IPS-18c (cell line): ENCODE measurements at regions not wholly inside any gene's neighbourhood (a gene's known extent, or its start where the extent isn't known, plus 50 kb on each side); places are given as distances from the start of the nearest gene placed in this dataset.

Source experiments
- H3K4me3 ChIP-seq: 2 replicates; pipeline ENCODE4 v1.7.0; 2013; ENCODE audit warnings: low read depth, mild to moderate bottlenecking, low read length, moderate library complexity; ENCODE audit not compliant: insufficient read depth
- H3K9me3 ChIP-seq: one replicate; pipeline ENCODE4 v1.6.1; 2013; ENCODE audit warnings: mild to moderate bottlenecking, low read length, moderate library complexity; ENCODE audit not compliant: control insufficient read depth, insufficient read depth

- no peaks in the 10 kb centered on the region for H3K9me3 ChIP-seq
- H3K4me3 ChIP-seq = no peak overlapping the region
Measured at GRCh38 chr12:93317227-93317626, 60.5 kb upstream of the NUDT4 start.

- H3K4me3 ChIP-seq = no peak overlapping the region
- H3K9me3 ChIP-seq = no peaks in the 10 kb centered on the region
Measured at GRCh38 chr12:93318720-93319522, 58.8 kb upstream of the NUDT4 start.

GRCh38 chr12:93319523-93320050, 58.1 kb upstream of the NUDT4 start:
- Histone ChIP-seq H3K4me3 (no peak overlapping the region), H3K9me3 (no peaks in the 10 kb centered on the region)

GRCh38 chr12:93322784-93323183, 54.9 kb upstream of the NUDT4 start:
- H3K4me3 ChIP-seq = no peak overlapping the region
- H3K9me3 ChIP-seq = no peaks in the 10 kb centered on the region

- Histone ChIP-seq H3K4me3 (no peak overlapping the region), H3K9me3 (no peaks in the 10 kb centered on the region)
Measured at GRCh38 chr12:93323625-93324329, 53.9 kb upstream of the NUDT4 start.

GRCh38 chr12:93325855-93326254, 51.9 kb upstream of the NUDT4 start:
- no peak overlapping the region for H3K4me3 ChIP-seq
- H3K9me3 ChIP-seq = no peaks in the 10 kb centered on the region
